ENCODE measurements at regions not wholly inside any gene's neighbourhood (a gene's known extent, or its start where the extent isn't known, plus 50 kb on each side); places are given as distances from the start of the nearest gene placed in this dataset.

DNA sequence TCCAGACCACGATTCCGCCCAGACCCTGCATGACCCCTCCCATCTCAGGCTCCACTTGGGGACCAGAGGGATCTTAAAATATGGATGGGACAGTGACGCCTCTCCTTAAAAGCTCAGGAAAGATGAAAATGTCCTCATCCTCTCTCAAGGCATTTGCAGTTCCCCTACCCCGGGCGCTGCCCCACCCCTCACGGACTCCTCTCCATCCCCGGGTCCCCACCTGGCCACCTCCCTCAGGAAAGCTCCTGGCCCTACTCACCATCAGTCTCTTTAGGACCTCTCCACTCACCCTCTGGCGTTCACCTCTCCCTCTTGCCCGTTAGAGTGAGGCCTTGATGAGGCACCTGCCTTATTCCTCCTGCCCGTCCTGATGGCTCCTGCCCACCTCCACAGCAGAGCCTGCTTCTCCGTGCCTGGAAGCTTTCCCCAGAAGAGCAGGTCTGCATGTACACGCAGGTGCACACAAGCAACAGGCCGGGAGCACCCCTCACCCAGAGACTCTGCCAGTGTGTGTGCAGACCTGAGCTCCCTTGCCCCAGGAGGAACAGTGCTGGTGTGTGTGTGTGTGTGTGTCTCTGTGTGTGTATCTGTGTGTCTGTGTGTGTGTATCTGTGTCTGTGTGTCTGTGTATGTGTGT lies 105.6 kb upstream of the NXT1 start:
- TF ChIP-seq, protein P1, sequence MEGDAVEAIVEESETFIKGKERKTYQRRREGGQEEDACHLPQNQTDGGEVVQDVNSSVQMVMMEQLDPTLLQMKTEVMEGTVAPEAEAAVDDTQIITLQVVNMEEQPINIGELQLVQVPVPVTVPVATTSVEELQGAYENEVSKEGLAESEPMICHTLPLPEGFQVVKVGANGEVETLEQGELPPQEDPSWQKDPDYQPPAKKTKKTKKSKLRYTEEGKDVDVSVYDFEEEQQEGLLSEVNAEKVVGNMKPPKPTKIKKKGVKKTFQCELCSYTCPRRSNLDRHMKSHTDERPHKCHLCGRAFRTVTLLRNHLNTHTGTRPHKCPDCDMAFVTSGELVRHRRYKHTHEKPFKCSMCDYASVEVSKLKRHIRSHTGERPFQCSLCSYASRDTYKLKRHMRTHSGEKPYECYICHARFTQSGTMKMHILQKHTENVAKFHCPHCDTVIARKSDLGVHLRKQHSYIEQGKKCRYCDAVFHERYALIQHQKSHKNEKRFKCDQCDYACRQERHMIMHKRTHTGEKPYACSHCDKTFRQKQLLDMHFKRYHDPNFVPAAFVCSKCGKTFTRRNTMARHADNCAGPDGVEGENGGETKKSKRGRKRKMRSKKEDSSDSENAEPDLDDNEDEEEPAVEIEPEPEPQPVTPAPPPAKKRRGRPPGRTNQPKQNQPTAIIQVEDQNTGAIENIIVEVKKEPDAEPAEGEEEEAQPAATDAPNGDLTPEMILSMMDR (conservative IDR thresholded peaks at IDR 0.05; ENCODE audit: low read depth, low read length), result no peak
- no peak for TF ChIP-seq POLR2A (IDR thresholded peaks at IDR 0.05; ENCODE audit: low read depth, low read length)
